HepG2 (cell line): ENCODE measurements at regions not wholly inside any gene's neighbourhood (a gene's known extent, or its start where the extent isn't known, plus 50 kb on each side); places are given as distances from the start of the nearest gene placed in this dataset.

Experiments used
- ATAC-seq: fragments of 200-7000 bp; cut with Tn5 transposase; 3 replicates; pipeline ENCODE4 v1.9.1; 2020; ENCODE audit warnings: mild to moderate bottlenecking, moderate library complexity
- BruUV-seq: library from RNA; stranded (reverse); fragments of 400-500 nt; replicated peaks from 2 replicates; lab custom pipeline; 2021; lab: Mats Ljungman, UMichigan
- CTCF ChIA-PET: fragments of 300-600 bp; formaldehyde crosslinking; extraction: SDS; loops from one replicate; lab custom pipeline; 2021; ENCODE audit warnings: low total read pairs, inconsistent platforms, low intra/inter-chr PET ratio; lab: Yijun Ruan, JAX
- POLR2A ChIA-PET: fragments of 350-600 bp; sonication (Branson Sonifier 250); formaldehyde crosslinking; loops from one replicate; lab custom pipeline; 2020; ENCODE audit warnings: antibody characterized with exemption, inconsistent platforms; lab: Yijun Ruan, JAX
- DNase-seq: peaks from one replicate; pipeline ENCODE4 v3.0.0-alpha.2; 2015; ENCODE audit warnings: low spot score
- FAIRE-seq: peaks from 3 replicates; lab custom pipeline; 2011; peaks lifted over from hg19 to GRCh38; lab: Jason Lieb, UNC
- H2AFZ ChIP-seq: one replicate; pipeline ENCODE4 v1.6.1; 2011; ENCODE audit warnings: low read length, inconsistent platforms
- H3K27ac ChIP-seq: fragments of 300-600 bp; 3 replicates; pipeline ENCODE4 v1.8.0; 2011; ENCODE audit warnings: mixed run types, mild to moderate bottlenecking, mixed read lengths, low read length, inconsistent platforms; ENCODE audit not compliant: insufficient read depth; ENCODE audit errors: extremely low read length
- H3K27me3 ChIP-seq, 2 experiments: fragments of 200-600 bp in 1 of 2; 2 replicates in 1 of 2; 3 replicates in 1 of 2; pipeline versions ENCODE4 v1.6.0 to v1.8.0; 2011; ENCODE audit warnings: low read length in 2 of 2, mild to moderate bottlenecking in 2 of 2, moderate library complexity in 2 of 2, inconsistent platforms in 1 of 2; ENCODE audit not compliant: insufficient read depth in 2 of 2, control insufficient read depth in 1 of 2
- H3K36me3 ChIP-seq, 2 experiments: fragments of 200-600 bp in 1 of 2; replicated peaks in 1 of 2; 2 replicates in 1 of 2; 3 replicates in 1 of 2; pipeline versions ENCODE4 v1.5.1 to v1.8.0; 2011; ENCODE audit warnings: low read length in 2 of 2, inconsistent platforms in 1 of 2; ENCODE audit not compliant: insufficient read depth in 2 of 2, control insufficient read depth in 1 of 2
- H3K4me1 ChIP-seq: 2 replicates; pipeline ENCODE4 v1.5.1; 2012; ENCODE audit warnings: low read length, inconsistent platforms; ENCODE audit not compliant: insufficient read depth
- H3K4me2 ChIP-seq: 2 replicates; pipeline ENCODE4 v1.6.0; 2011; ENCODE audit warnings: low read depth, low read length, inconsistent platforms
- H3K4me3 ChIP-seq, 3 experiments: fragments of 200-600 bp in 1 of 3; sonication (generic), shearing (Covaris generic) in 1 of 3; replicated peaks in 1 of 3; 2 replicates each; pipeline ENCODE4 v1.5.1; 2011 to 2016; ENCODE audit warnings: low read length in 3 of 3, inconsistent platforms in 2 of 3, low read depth in 2 of 3, mild to moderate bottlenecking in 2 of 3, control low read depth in 1 of 3, mixed read lengths in 1 of 3; ENCODE audit not compliant: insufficient read depth in 1 of 3
- H3K79me2 ChIP-seq: one replicate; pipeline ENCODE4 v1.6.1; 2011; ENCODE audit warnings: low read length, inconsistent platforms; ENCODE audit not compliant: insufficient read depth
- H3K9ac ChIP-seq: 2 replicates; pipeline ENCODE4 v1.6.0; 2011; ENCODE audit warnings: mild to moderate bottlenecking, low read depth, low read length, inconsistent platforms; ENCODE audit not compliant: insufficient read depth
- H3K9me3 ChIP-seq: 2 replicates; pipeline ENCODE4 v1.5.1; 2012; ENCODE audit warnings: mild to moderate bottlenecking, low read length
- H4K20me1 ChIP-seq: 2 replicates; pipeline ENCODE4 v1.6.0; 2011; ENCODE audit warnings: inconsistent platforms, mild to moderate bottlenecking, low read length, moderate library complexity; ENCODE audit not compliant: insufficient read depth
- ARNT2 ChIP-seq: sonication (generic); formaldehyde crosslinking; IDR thresholded peaks from 2 replicates; pipeline ENCODE4 v1.8.0; 2022; ENCODE audit warnings: mild to moderate bottlenecking, low read depth, missing genetic modification reagents, moderate library complexity
- ATF7 ChIP-seq, 2 experiments: fragments of 450-650 bp in 1 of 2; sonication (generic) in 1 of 2; formaldehyde crosslinking in 1 of 2; IDR thresholded peaks; 2 replicates each; pipeline versions ENCODE4 v1.4.0 to v1.6.1; 2016 to 2020; ENCODE audit warnings: antibody characterized with exemption in 1 of 2, mild to moderate bottlenecking in 1 of 2, missing genetic modification reagents in 1 of 2
- CCDC6 ChIP-seq: sonication (generic); formaldehyde crosslinking; IDR thresholded peaks from 2 replicates; pipeline ENCODE4 v1.8.1; 2022; ENCODE audit warnings: mild to moderate bottlenecking, missing genetic modification reagents, moderate library complexity
- MED13 ChIP-seq: sonication (generic); formaldehyde crosslinking; IDR thresholded peaks from 2 replicates; pipeline ENCODE4 v1.5.0; 2020; ENCODE audit warnings: missing genetic modification reagents
- PLRG1 ChIP-seq: fragments of 450-650 bp; conservative IDR thresholded peaks from 2 replicates; pipeline ENCODE4 v1.6.1; 2016
- POLR2G ChIP-seq: fragments of 200-400 bp; formaldehyde crosslinking; IDR thresholded peaks from 2 replicates; pipeline ENCODE4 v1.6.1; 2018; ENCODE audit warnings: mild to moderate bottlenecking, low read depth, low read length, moderate library complexity
- RXRA ChIP-seq: sonication (generic); formaldehyde crosslinking; IDR thresholded peaks from 2 replicates; pipeline ENCODE4 v1.5.1; 2020; ENCODE audit warnings: missing genetic modification reagents
- SP1 ChIP-seq, 2 experiments: fragments of 450-650 bp in 1 of 2; sonication (generic) in 1 of 2; formaldehyde crosslinking in 1 of 2; IDR thresholded peaks; 2 replicates each; pipeline versions ENCODE4 v1.4.0 to v1.6.1; 2016 to 2020; ENCODE audit warnings: missing genetic modification reagents in 1 of 2
- TMF1 ChIP-seq: sonication (generic); formaldehyde crosslinking; IDR thresholded peaks from 2 replicates; pipeline ENCODE4 v1.8.1; 2022; ENCODE audit warnings: low read depth, missing genetic modification reagents
- ZBTB26 ChIP-seq: IDR thresholded peaks from 2 replicates; pipeline ENCODE4 v1.6.1; 2016; ENCODE audit warnings: missing compliant biosample characterization, missing genetic modification reagents, borderline replicate concordance
- WGBS: methylation state at CpG from one replicate; pipeline ENCODE4 v1.1.6; 2017; ENCODE audit warnings: low lambda C conversion rate; 5-methylcytosine and 5-hydroxymethylcytosine counted together
- in situ Hi-C: cut with HindIII; loops from 2 replicates; pipeline ENCODE4 v1.10.0; 2017; ENCODE audit warnings: low pct_unique_long_range_greater_than_20kb; ENCODE audit not compliant: extremely low pct_ligation_motif_present
- intact Hi-C: fragments of 100-400 bp; cut with micrococcal nuclease; formaldehyde crosslinking; loops from one replicate; pipeline ENCODE4 v1.10.0; 2022; ENCODE audit not compliant: unreplicated experiment

GRCh38 chr13:23986619-23987018 lies 89.3 kb upstream of the C1QTNF9B start:
- TF ChIP-seq CCDC6 (CRISPR knock-in tag) (no peak), ARNT2 (CRISPR knock-in tag) (no peak), MED13 (no peak), TMF1 (CRISPR knock-in tag) (no peak), ATF7 (IDR thresholded peaks at IDR 0.05) (no peak), ATF7 (CRISPR knock-in tag; IDR thresholded peaks at IDR 0.05) (no peak), POLR2G (no peak), PLRG1 (no peak), RXRA (CRISPR knock-in tag) (no peak), ZBTB26 (CRISPR knock-in tag) (no peak), SP1 (IDR thresholded peaks at IDR 0.05) (no peak), SP1 (CRISPR knock-in tag; IDR thresholded peaks at IDR 0.05) (no peak)
- no TSS peak for BruUV-seq
- no peaks in the 10 kb centered on the region for H3K9me3 ChIP-seq
- no peak overlapping the region for H3K4me2 ChIP-seq
- DNase-seq (no peak), FAIRE-seq (no peak), ATAC-seq (no peak)
- in situ Hi-C loops (no loop called here), intact Hi-C loops (no loop called here)
- H3K36me3 ChIP-seq = no peaks in the 10 kb centered on the region
- no peak overlapping the region for H3K27ac ChIP-seq
- 57% methylated on average over 3 of the region's 3 CpGs for WGBS
- H3K27me3 ChIP-seq = peaks cover 0 to 26% of the 10 kb centered on the region in 2 experiments; a peak in 3 of 5 replicates
- no peak overlapping the region for H3K4me3 ChIP-seq
- no peak overlapping the region for H2AFZ ChIP-seq
- H4K20me1 ChIP-seq = no peaks in the 10 kb centered on the region
- H3K9ac ChIP-seq = no peak overlapping the region
- ChIA-PET CTCF (no interaction called here), POLR2A (no interaction called here)
- no peaks in the 10 kb centered on the region for H3K4me1 ChIP-seq
- H3K79me2 ChIP-seq = no peaks in the 10 kb centered on the region
